ENCODE measurements at regions not wholly inside any gene's neighbourhood (a gene's known extent, or its start where the extent isn't known, plus 50 kb on each side); places are given as distances from the start of the nearest gene placed in this dataset.
A peak's percentile ranks its signal among the peaks of the same experiment; 100 is the strongest.

- Histone ChIP-seq H3K9me3 (ENCODE audit: insufficient read depth, low read depth, low read length) (no peaks in the 10 kb centered on the region), H3K27ac (ENCODE audit: low read depth, low read length) (no peak overlapping the region), H3K9ac (ENCODE audit: low read depth, low read length) (no peak overlapping the region), H3K27me3 (ENCODE audit: insufficient read depth, low read length) (no peaks in the 10 kb centered on the region), H3K4me3 (ENCODE audit: low read length) (no peak overlapping the region), H3K4me1 (ENCODE audit: insufficient read depth, low read length) (peaks cover 24% of the 10 kb centered on the region; the same call in 1 of the 2 replicates), H3K36me3 (ENCODE audit: insufficient read depth, low read length) (no peaks in the 10 kb centered on the region)
- WGBS, result 94% methylated on average over 3 of the region's 4 CpGs
These were observed 377.1 kb downstream of the TNS1 start for GRCh38 chr2:217625557-217626169.

- Histone ChIP-seq H3K9me3 (ENCODE audit: insufficient read depth, low read depth, low read length) (no peaks in the 10 kb centered on the region), H3K27ac (ENCODE audit: low read depth, low read length) (no peak overlapping the region), H3K27me3 (ENCODE audit: insufficient read depth, low read length) (no peaks in the 10 kb centered on the region), H3K4me3 (ENCODE audit: low read length) (no peak overlapping the region), H3K36me3 (ENCODE audit: insufficient read depth, low read length) (no peaks in the 10 kb centered on the region), H3K9ac (ENCODE audit: low read depth, low read length) (no peak overlapping the region), H3K4me1 (ENCODE audit: insufficient read depth, low read length) (peaks cover 26% of the 10 kb centered on the region; the same call in 1 of the 2 replicates)
- 89% methylated on average over 2 of the region's 2 CpGs for WGBS
These were observed 379.4 kb downstream of the TNS1 start for GRCh38 chr2:217623281-217623912.

GRCh38 chr2:217622205-217623060 is 380.4 kb downstream of the TNS1 start:
- H3K4me3 ChIP-seq (ENCODE audit: low read length), result no peak overlapping the region; the same call in 1 of the 2 replicates
- peaks cover 26% of the 10 kb centered on the region; the same call in 1 of the 2 replicates for H3K4me1 ChIP-seq (ENCODE audit: insufficient read depth, low read length)
- no peaks in the 10 kb centered on the region for H3K27me3 ChIP-seq (ENCODE audit: insufficient read depth, low read length)
- 49% methylated on average over 9 of the region's 9 CpGs for WGBS
- H3K9ac ChIP-seq (ENCODE audit: low read depth, low read length), result peak overlapping the region; percentile 33; the same call in 1 of the 2 replicates
- no peaks in the 10 kb centered on the region for H3K9me3 ChIP-seq (ENCODE audit: insufficient read depth, low read depth, low read length)
- peak overlapping the region; percentile 65 for H3K27ac ChIP-seq (ENCODE audit: low read depth, low read length)
- no peaks in the 10 kb centered on the region for H3K36me3 ChIP-seq (ENCODE audit: insufficient read depth, low read length)

- H3K27me3 ChIP-seq (ENCODE audit: insufficient read depth, low read length), result no peaks in the 10 kb centered on the region
- 96% methylated on average over 2 of the region's 2 CpGs for WGBS
- peaks cover 26% of the 10 kb centered on the region; the same call in 1 of the 2 replicates for H3K4me1 ChIP-seq (ENCODE audit: insufficient read depth, low read length)
- H3K27ac ChIP-seq (ENCODE audit: low read depth, low read length), result peak overlapping the region; percentile 65; the same call in 1 of the 2 replicates
- H3K9me3 ChIP-seq (ENCODE audit: insufficient read depth, low read depth, low read length), result no peaks in the 10 kb centered on the region
- no peaks in the 10 kb centered on the region for H3K36me3 ChIP-seq (ENCODE audit: insufficient read depth, low read length)
- H3K4me3 ChIP-seq (ENCODE audit: low read length), result no peak overlapping the region
- H3K9ac ChIP-seq (ENCODE audit: low read depth, low read length), result no peak overlapping the region
These were observed 381.4 kb downstream of the TNS1 start for GRCh38 chr2:217621391-217621801.

GRCh38 chr2:217618744-217619143 is 384.1 kb downstream of the TNS1 start:
- 100% methylated on average over 2 of the region's 2 CpGs for WGBS
- Histone ChIP-seq H3K36me3 (ENCODE audit: insufficient read depth, low read length) (no peaks in the 10 kb centered on the region), H3K27ac (ENCODE audit: low read depth, low read length) (no peak overlapping the region), H3K4me1 (ENCODE audit: insufficient read depth, low read length) (peaks cover 26% of the 10 kb centered on the region; the same call in 1 of the 2 replicates), H3K9me3 (ENCODE audit: insufficient read depth, low read depth, low read length) (no peaks in the 10 kb centered on the region), H3K4me3 (ENCODE audit: low read length) (no peak overlapping the region), H3K27me3 (ENCODE audit: insufficient read depth, low read length) (no peaks in the 10 kb centered on the region), H3K9ac (ENCODE audit: low read depth, low read length) (no peak overlapping the region)

GRCh38 chr2:217617616-217618022 is 385.2 kb downstream of the TNS1 start:
- WGBS, result 94% methylated on average over 5 of the region's 8 CpGs
- H3K4me1 ChIP-seq (ENCODE audit: insufficient read depth, low read length), result peaks cover 21% of the 10 kb centered on the region; the same call in 1 of the 2 replicates

GRCh38 chr2:217616936-217617335 is 385.9 kb downstream of the TNS1 start:
- no peak overlapping the region for H3K27ac ChIP-seq (ENCODE audit: low read depth, low read length)
- H3K9me3 ChIP-seq (ENCODE audit: insufficient read depth, low read depth, low read length), result no peaks in the 10 kb centered on the region
- H3K9ac ChIP-seq (ENCODE audit: low read depth, low read length), result no peak overlapping the region
- H3K4me3 ChIP-seq (ENCODE audit: low read length), result no peak overlapping the region
- H3K36me3 ChIP-seq (ENCODE audit: insufficient read depth, low read length), result no peaks in the 10 kb centered on the region
- H3K27me3 ChIP-seq (ENCODE audit: insufficient read depth, low read length), result no peaks in the 10 kb centered on the region
- 98% methylated on average over 4 of the region's 4 CpGs for WGBS
- H3K4me1 ChIP-seq (ENCODE audit: insufficient read depth, low read length), result peaks cover 14% of the 10 kb centered on the region; the same call in 1 of the 2 replicates

More at GRCh38 chr2:217617616-217618022, 385.2 kb downstream of the TNS1 start:
- Histone ChIP-seq H3K27me3 (ENCODE audit: insufficient read depth, low read length) (no peaks in the 10 kb centered on the region), H3K9ac (ENCODE audit: low read depth, low read length) (no peak overlapping the region), H3K27ac (ENCODE audit: low read depth, low read length) (no peak overlapping the region), H3K9me3 (ENCODE audit: insufficient read depth, low read depth, low read length) (no peaks in the 10 kb centered on the region), H3K36me3 (ENCODE audit: insufficient read depth, low read length) (no peaks in the 10 kb centered on the region), H3K4me3 (ENCODE audit: low read length) (no peak overlapping the region)

GRCh38 chr2:217615171-217615570 is 387.6 kb downstream of the TNS1 start:
- H3K9me3 ChIP-seq (ENCODE audit: insufficient read depth, low read depth, low read length), result no peaks in the 10 kb centered on the region
- H3K9ac ChIP-seq (ENCODE audit: low read depth, low read length), result no peak overlapping the region
- no peak overlapping the region for H3K27ac ChIP-seq (ENCODE audit: low read depth, low read length)
- 100% methylated on average over 1 of the region's 1 CpG for WGBS
- no peaks in the 10 kb centered on the region for H3K4me1 ChIP-seq (ENCODE audit: insufficient read depth, low read length)
- H3K36me3 ChIP-seq (ENCODE audit: insufficient read depth, low read length), result no peaks in the 10 kb centered on the region
- no peak overlapping the region for H3K4me3 ChIP-seq (ENCODE audit: low read length)
- no peaks in the 10 kb centered on the region for H3K27me3 ChIP-seq (ENCODE audit: insufficient read depth, low read length)

GRCh38 chr2:217614498-217614897 is 388.3 kb downstream of the TNS1 start:
- H3K36me3 ChIP-seq (ENCODE audit: insufficient read depth, low read length), result no peaks in the 10 kb centered on the region
- no peak overlapping the region for H3K27ac ChIP-seq (ENCODE audit: low read depth, low read length)
- WGBS, result 96% methylated on average over 3 of the region's 3 CpGs
- H3K9me3 ChIP-seq (ENCODE audit: insufficient read depth, low read depth, low read length), result no peaks in the 10 kb centered on the region
- H3K9ac ChIP-seq (ENCODE audit: low read depth, low read length), result no peak overlapping the region
- no peaks in the 10 kb centered on the region for H3K4me1 ChIP-seq (ENCODE audit: insufficient read depth, low read length)
- no peaks in the 10 kb centered on the region for H3K27me3 ChIP-seq (ENCODE audit: insufficient read depth, low read length)
- H3K4me3 ChIP-seq (ENCODE audit: low read length), result no peak overlapping the region

GRCh38 chr2:217614096-217614495 is 388.7 kb downstream of the TNS1 start:
- Histone ChIP-seq H3K9me3 (ENCODE audit: insufficient read depth, low read depth, low read length) (no peaks in the 10 kb centered on the region), H3K4me1 (ENCODE audit: insufficient read depth, low read length) (no peaks in the 10 kb centered on the region), H3K4me3 (ENCODE audit: low read length) (no peak overlapping the region), H3K27me3 (ENCODE audit: insufficient read depth, low read length) (no peaks in the 10 kb centered on the region), H3K27ac (ENCODE audit: low read depth, low read length) (no peak overlapping the region), H3K9ac (ENCODE audit: low read depth, low read length) (no peak overlapping the region), H3K36me3 (ENCODE audit: insufficient read depth, low read length) (no peaks in the 10 kb centered on the region)
- WGBS, result 100% methylated on average over 1 of the region's 4 CpGs

GRCh38 chr2:217612920-217613319 is 389.9 kb downstream of the TNS1 start:
- no peaks in the 10 kb centered on the region for H3K9me3 ChIP-seq (ENCODE audit: insufficient read depth, low read depth, low read length)
- no peak overlapping the region for H3K4me3 ChIP-seq (ENCODE audit: low read length)
- no peak overlapping the region for H3K27ac ChIP-seq (ENCODE audit: low read depth, low read length)
- no peaks in the 10 kb centered on the region for H3K36me3 ChIP-seq (ENCODE audit: insufficient read depth, low read length)
- H3K27me3 ChIP-seq (ENCODE audit: insufficient read depth, low read length), result no peaks in the 10 kb centered on the region
- H3K9ac ChIP-seq (ENCODE audit: low read depth, low read length), result no peak overlapping the region
- WGBS, result 95% methylated on average over 9 of the region's 9 CpGs
- no peaks in the 10 kb centered on the region for H3K4me1 ChIP-seq (ENCODE audit: insufficient read depth, low read length)
